Stimulated activated CD4-positive, alpha-beta T cell treated with anti-CD3 and anti-CD28 coated beads, Interleukin-15, amount 100 ng/mL, for 48 hours (primary cell): ENCODE measurements at regions not wholly inside any gene's neighbourhood (a gene's known extent, or its start where the extent isn't known, plus 50 kb on each side); places are given as distances from the start of the nearest gene placed in this dataset.

Experiments used
- DNase-seq, 2 donors: peaks; one replicate each; pipeline ENCODE4 v3.0.0-alpha.2; 2020; ENCODE audit warnings: low read depth in 2 of 2

GRCh38 chr16:51085271-51085670 is 65.8 kb downstream of the SALL1 start:
- DNase-seq = no peak

GRCh38 chr16:51084074-51084928 is 66.8 kb downstream of the SALL1 start:
- DNase-seq = no peak

- no peak for DNase-seq
These were observed 78.5 kb downstream of the SALL1 start for GRCh38 chr16:51072591-51072990.

GRCh38 chr16:51071326-51071725 is 79.7 kb downstream of the SALL1 start:
- DNase-seq = no peak

- DNase-seq = no peak
These were observed 83.7 kb downstream of the SALL1 start for GRCh38 chr16:51067352-51067751.

GRCh38 chr16:51062039-51062438 is 89.0 kb downstream of the SALL1 start:
- DNase-seq = no peak

- no peak for DNase-seq
These were observed 89.7 kb downstream of the SALL1 start for GRCh38 chr16:51061328-51061727.

GRCh38 chr16:51057969-51058337 is 93.1 kb downstream of the SALL1 start:
- DNase-seq = no peak

- no peak for DNase-seq
These were observed 93.8 kb downstream of the SALL1 start for GRCh38 chr16:51057102-51057793.

- DNase-seq = no peak
These were observed 94.7 kb downstream of the SALL1 start for GRCh38 chr16:51056331-51056730.

- DNase-seq = no peak
These were observed 95.6 kb downstream of the SALL1 start for GRCh38 chr16:51055434-51055833.

GRCh38 chr16:51053775-51054174 is 97.3 kb downstream of the SALL1 start:
- DNase-seq = no peak

- no peak for DNase-seq
These were observed 99.4 kb downstream of the SALL1 start for GRCh38 chr16:51051671-51052070.

- DNase-seq = no peak
These were observed 100.7 kb downstream of the SALL1 start for GRCh38 chr16:51050377-51050706.

- DNase-seq = no peak
These were observed 101.2 kb downstream of the SALL1 start for GRCh38 chr16:51049678-51050376.

GRCh38 chr16:51049276-51049675 is 101.8 kb downstream of the SALL1 start:
- DNase-seq = no peak

- DNase-seq = no peak
These were observed 102.5 kb downstream of the SALL1 start for GRCh38 chr16:51048544-51048943.

GRCh38 chr16:51045794-51046193 is 105.3 kb downstream of the SALL1 start:
- no peak for DNase-seq

- no peak for DNase-seq
These were observed 105.9 kb downstream of the SALL1 start for GRCh38 chr16:51045186-51045585.

GRCh38 chr16:51041546-51041945 is 109.5 kb downstream of the SALL1 start:
- no peak for DNase-seq

- DNase-seq = no peak
These were observed 110.4 kb downstream of the SALL1 start for GRCh38 chr16:51040637-51041036.

GRCh38 chr16:51039638-51040331 is 111.3 kb downstream of the SALL1 start:
- DNase-seq = no peak
